GM12873 (cell line): ENCODE measurements at regions not wholly inside any gene's neighbourhood (a gene's known extent, or its start where the extent isn't known, plus 50 kb on each side); places are given as distances from the start of the nearest gene placed in this dataset.

Source experiments
- TF ChIP-seq, protein P1 (sequence below): IDR thresholded peaks from 2 replicates; pipeline ENCODE4 v1.5.1; 2012; ENCODE audit warnings: low read depth, mild to moderate bottlenecking, moderate library complexity, low read length, control low read depth; ENCODE audit not compliant: insufficient read depth; ENCODE audit errors: missing control alignments

DNA sequence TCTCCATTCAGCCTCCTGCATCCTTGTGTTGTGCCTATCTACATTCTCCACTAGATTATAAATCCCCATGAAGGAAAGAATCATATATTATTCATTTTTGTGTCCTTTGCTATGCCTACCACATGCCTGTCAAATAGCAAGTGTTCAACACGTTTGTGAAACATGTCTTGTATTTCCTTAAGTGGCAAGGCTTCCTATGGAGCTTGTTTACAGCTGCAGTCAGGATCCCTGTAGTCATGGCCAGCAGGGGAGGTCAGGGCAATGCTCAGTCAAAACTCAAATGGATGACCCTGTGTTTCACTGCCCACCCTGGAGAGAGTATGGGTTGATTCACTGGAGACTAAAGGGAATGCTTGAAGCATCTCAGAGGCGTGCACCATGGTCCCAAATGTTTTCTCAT lies 191.7 kb upstream of the ATP11B start:
- TF ChIP-seq, protein P1, sequence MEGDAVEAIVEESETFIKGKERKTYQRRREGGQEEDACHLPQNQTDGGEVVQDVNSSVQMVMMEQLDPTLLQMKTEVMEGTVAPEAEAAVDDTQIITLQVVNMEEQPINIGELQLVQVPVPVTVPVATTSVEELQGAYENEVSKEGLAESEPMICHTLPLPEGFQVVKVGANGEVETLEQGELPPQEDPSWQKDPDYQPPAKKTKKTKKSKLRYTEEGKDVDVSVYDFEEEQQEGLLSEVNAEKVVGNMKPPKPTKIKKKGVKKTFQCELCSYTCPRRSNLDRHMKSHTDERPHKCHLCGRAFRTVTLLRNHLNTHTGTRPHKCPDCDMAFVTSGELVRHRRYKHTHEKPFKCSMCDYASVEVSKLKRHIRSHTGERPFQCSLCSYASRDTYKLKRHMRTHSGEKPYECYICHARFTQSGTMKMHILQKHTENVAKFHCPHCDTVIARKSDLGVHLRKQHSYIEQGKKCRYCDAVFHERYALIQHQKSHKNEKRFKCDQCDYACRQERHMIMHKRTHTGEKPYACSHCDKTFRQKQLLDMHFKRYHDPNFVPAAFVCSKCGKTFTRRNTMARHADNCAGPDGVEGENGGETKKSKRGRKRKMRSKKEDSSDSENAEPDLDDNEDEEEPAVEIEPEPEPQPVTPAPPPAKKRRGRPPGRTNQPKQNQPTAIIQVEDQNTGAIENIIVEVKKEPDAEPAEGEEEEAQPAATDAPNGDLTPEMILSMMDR = no peak

DNA sequence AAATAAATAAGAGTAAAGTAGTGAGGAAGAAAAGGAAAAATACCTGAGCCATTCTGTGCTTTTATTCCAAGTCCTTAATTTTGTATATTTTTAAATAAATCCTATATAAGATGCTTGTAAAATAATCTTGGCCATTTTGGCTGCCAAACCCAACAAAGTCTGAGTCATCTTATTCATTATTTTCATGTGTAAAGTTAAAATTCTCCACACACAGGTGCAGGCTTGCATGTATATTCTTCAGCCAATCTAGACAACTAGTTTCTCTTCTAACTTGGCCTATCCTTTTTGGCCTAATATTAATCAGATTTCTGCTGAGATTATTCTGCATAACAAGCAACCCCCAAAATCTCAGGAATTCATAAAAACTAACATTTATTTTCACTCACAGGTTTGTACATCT lies 189.8 kb upstream of the ATP11B start:
- TF ChIP-seq, protein P1 = no peak

DNA sequence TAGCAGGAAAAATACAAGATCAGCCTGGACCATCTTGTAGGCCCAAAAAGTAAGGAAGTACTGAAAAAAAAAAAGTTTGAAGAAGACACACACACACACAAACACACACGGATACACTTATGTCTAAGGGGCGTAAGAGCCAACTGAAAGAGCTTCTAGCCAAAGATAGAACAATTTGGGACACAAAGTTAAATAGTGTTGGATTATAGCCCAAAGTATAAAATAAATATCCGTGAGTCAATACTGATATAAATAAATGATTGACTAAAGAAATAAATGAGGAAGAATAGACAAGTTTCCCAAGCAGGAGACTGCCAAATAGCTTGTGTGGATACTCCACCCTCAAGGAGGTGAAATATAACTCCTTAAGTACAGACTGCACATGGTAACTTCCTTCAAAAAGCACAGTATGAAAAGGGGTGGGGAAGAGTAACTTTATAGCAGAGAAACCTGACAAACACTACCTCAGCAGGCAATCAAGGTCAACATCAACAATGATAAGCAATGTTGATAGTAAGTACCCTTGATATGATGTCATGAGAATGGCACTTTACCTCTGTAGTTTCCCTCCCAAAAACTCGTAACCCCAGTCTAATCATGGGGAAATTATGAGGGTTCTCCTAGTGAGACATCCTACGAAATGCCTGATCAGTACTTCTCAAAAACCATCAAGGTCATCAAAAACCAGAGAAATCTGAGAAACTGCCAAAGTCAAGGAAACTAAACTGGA lies 187.3 kb upstream of the ATP11B start:
- TF ChIP-seq, protein P1 = no peak

DNA sequence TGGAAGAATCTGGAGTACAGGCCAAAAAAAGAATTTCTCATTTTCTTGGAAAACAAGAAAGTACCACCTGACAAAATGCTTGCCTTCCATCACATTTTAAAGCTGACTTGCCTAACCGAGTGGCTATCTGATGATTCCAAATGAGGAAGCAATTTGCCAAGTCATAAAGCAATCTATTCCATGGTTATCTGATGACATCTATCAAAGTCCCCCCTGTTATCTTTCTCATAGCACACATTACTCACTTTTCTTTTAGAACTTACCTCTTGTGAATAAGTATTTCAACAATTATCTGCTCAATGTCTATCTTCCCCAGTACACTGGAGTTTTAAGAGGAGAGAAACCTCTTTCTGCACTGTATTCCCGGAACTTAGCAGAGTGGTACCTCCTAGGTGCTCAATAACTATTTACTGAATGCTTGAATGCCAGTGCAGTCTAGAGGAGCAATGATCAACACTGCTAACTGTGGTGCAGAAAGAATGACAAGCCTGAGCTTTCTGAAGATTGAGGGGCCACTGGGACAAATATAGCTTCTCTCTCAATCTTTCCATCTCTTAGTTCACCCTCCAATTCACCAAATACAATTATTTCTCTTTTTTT lies 186.3 kb upstream of the ATP11B start:
- TF ChIP-seq, protein P1 = no peak

DNA sequence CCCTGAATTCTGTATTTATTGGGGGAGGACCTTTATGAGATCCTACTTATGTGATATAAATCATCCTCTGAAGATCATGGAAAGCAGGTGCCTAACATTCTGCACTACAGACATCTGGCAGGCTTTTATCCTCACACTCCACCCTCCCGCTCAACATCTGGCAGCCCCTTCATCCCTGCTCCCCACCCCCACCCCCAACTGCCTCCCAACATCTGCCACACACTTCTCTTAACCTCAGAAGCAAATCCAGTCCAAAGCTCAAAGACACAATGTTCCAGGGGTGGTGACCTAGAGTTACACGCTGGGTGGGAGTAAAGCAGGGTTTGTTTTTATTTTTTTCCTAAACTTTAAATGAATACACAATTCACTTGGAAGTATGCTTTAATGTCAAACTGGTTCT lies 184.5 kb upstream of the ATP11B start:
- TF ChIP-seq, protein P1 = no peak

DNA sequence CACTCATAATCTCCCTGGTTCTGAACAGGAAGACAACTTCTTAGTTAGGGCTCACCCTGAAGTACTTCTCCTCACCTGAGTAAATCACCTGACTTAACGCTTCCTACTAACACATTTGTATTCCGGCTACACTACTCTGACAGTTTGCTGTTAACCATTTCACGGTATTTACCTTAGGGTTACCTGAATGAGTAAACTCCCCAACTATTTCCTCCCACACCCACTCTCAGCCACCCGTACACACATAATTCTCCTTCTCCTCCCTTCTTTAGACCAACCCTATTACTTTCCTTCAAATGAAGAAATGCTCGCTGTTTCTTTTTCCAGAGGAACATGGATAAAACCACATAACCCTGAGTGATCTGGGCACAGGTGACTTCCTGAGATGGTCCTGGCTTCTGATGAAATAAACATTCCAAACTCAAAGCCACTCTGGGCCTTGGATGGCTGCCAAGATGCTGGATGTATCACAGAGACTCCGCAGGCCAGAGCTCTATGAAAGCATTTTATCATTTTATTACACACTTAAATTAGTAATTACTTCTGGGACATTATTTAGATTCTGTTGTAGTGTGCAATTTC lies 183.6 kb upstream of the ATP11B start:
- TF ChIP-seq, protein P1 = no peak

DNA sequence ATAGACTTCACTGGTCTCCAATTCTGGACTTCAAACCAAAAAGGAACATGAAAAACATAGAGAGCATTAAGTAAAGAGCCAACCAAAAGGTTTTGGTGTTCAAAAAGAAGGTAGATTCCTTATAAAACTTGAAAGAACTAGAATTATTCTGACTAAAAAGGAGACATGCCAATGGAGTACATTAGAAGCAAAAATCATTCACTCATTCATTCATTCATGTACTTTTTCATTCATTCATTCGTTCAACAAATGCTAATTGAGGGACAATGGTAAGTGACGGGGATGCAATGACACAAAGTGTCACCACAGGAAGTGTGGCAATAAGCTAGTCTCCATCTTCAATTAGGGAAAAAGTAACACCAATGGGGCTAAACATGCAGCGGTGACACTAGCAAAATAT lies 181.0 kb upstream of the ATP11B start:
- TF ChIP-seq, protein P1 = no peak
